Dermis microvascular lymphatic vessel endothelial cell (primary cell): ENCODE measurements at regions not wholly inside any gene's neighbourhood (a gene's known extent, or its start where the extent isn't known, plus 50 kb on each side); places are given as distances from the start of the nearest gene placed in this dataset.
"Not testable (repeated sequence)": the region's sequence is repeated elsewhere in the genome, so short reads cannot be mapped to it uniquely, and the experiment has no call there.

ENCODE experiments used
- DNase-seq, 2 donors: peaks; one replicate each; pipeline versions ENCODE4 v3.0.0 to v3.0.0-alpha.2; 2010; ENCODE audit warnings: low read depth in 2 of 2

- DNase-seq = no peak
Measured at GRCh38 chr2:4675295-4675694, 971.9 kb downstream of the DCDC2C start.

GRCh38 chr2:4678927-4679326, 975.6 kb downstream of the DCDC2C start:
- DNase-seq = no peak

GRCh38 chr2:4679391-4679790, 976.0 kb downstream of the DCDC2C start:
- DNase-seq = no peak

- no peak for DNase-seq
Measured at GRCh38 chr2:4684921-4685320, 981.5 kb downstream of the DCDC2C start.

GRCh38 chr2:4690913-4691312, 987.5 kb downstream of the DCDC2C start:
- DNase-seq = no peak

GRCh38 chr2:4693266-4693665, 989.9 kb downstream of the DCDC2C start:
- no peak for DNase-seq

- no peak for DNase-seq
Measured at GRCh38 chr2:4695281-4695861, 992.0 kb downstream of the DCDC2C start.

- DNase-seq = no peak
Measured at GRCh38 chr2:4715065-4715464, 977.1 kb upstream of the SOX11 start.

GRCh38 chr2:4718777-4719176, 973.4 kb upstream of the SOX11 start:
- no peak for DNase-seq

GRCh38 chr2:4725618-4726017, 966.6 kb upstream of the SOX11 start:
- DNase-seq = no peak

GRCh38 chr2:4732560-4732959, 959.6 kb upstream of the SOX11 start:
- DNase-seq = no peak

GRCh38 chr2:4745056-4745991, 946.9 kb upstream of the SOX11 start:
- no peak for DNase-seq

- DNase-seq = no peak
Measured at GRCh38 chr2:4753721-4754120, 938.5 kb upstream of the SOX11 start.

GRCh38 chr2:4762951-4763376, 929.2 kb upstream of the SOX11 start:
- peak in 1 of 2 donors; percentile 7 for DNase-seq

- no peak for DNase-seq
Measured at GRCh38 chr2:4765787-4766530, 926.2 kb upstream of the SOX11 start.

- no peak for DNase-seq
Measured at GRCh38 chr2:4775668-4776067, 916.5 kb upstream of the SOX11 start.

- DNase-seq = no peak
Measured at GRCh38 chr2:4780679-4781078, 911.5 kb upstream of the SOX11 start.

- no peak for DNase-seq
Measured at GRCh38 chr2:4782647-4783046, 909.5 kb upstream of the SOX11 start.

- no peak for DNase-seq
Measured at GRCh38 chr2:4791488-4791887, 900.7 kb upstream of the SOX11 start.

- DNase-seq = no peak
Measured at GRCh38 chr2:4792126-4792525, 900.1 kb upstream of the SOX11 start.

GRCh38 chr2:4803396-4803795, 888.8 kb upstream of the SOX11 start:
- DNase-seq = no peak

- DNase-seq = not testable (repeated sequence)
Measured at GRCh38 chr2:4814137-4814536, 878.0 kb upstream of the SOX11 start.
